OCI-LY3 (cell line): ENCODE measurements at regions not wholly inside any gene's neighbourhood (a gene's known extent, or its start where the extent isn't known, plus 50 kb on each side); places are given as distances from the start of the nearest gene placed in this dataset.

Source experiments
- EZH2phosphoT487 ChIP-seq: fragments of 200-600 bp; shearing (Covaris generic); IDR thresholded peaks from 2 replicates; pipeline ENCODE4 v1.6.1; 2018; ENCODE audit warnings: antibody characterized with exemption, mixed run types, low read depth
- TF ChIP-seq, protein P1 (sequence below): fragments of 200-600, 300-600 bp; sonication (generic); IDR thresholded peaks from 2 replicates; pipeline ENCODE4 v1.5.1; 2014; ENCODE audit warnings: antibody characterized with exemption, low read length, low read depth

GRCh38 chr4:156237231-156237630, 283.6 kb upstream of the CTSO start:
- TF ChIP-seq, protein P1, sequence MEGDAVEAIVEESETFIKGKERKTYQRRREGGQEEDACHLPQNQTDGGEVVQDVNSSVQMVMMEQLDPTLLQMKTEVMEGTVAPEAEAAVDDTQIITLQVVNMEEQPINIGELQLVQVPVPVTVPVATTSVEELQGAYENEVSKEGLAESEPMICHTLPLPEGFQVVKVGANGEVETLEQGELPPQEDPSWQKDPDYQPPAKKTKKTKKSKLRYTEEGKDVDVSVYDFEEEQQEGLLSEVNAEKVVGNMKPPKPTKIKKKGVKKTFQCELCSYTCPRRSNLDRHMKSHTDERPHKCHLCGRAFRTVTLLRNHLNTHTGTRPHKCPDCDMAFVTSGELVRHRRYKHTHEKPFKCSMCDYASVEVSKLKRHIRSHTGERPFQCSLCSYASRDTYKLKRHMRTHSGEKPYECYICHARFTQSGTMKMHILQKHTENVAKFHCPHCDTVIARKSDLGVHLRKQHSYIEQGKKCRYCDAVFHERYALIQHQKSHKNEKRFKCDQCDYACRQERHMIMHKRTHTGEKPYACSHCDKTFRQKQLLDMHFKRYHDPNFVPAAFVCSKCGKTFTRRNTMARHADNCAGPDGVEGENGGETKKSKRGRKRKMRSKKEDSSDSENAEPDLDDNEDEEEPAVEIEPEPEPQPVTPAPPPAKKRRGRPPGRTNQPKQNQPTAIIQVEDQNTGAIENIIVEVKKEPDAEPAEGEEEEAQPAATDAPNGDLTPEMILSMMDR: no peak
- no peak for TF ChIP-seq EZH2phosphoT487
